22Rv1 (cell line): ENCODE measurements at regions not wholly inside any gene's neighbourhood (a gene's known extent, or its start where the extent isn't known, plus 50 kb on each side); places are given as distances from the start of the nearest gene placed in this dataset.

ENCODE experiments used
- ZFX ChIP-seq: fragments of 450-650 bp; IDR thresholded peaks from 2 replicates; pipeline ENCODE4 v1.6.1; 2017; ENCODE audit warnings: antibody characterized with exemption, borderline replicate concordance
- TF ChIP-seq, protein P1 (sequence below): fragments of 450-650 bp; IDR thresholded peaks from 2 replicates; pipeline ENCODE4 v1.5.1; 2017; ENCODE audit warnings: mild to moderate bottlenecking

DNA sequence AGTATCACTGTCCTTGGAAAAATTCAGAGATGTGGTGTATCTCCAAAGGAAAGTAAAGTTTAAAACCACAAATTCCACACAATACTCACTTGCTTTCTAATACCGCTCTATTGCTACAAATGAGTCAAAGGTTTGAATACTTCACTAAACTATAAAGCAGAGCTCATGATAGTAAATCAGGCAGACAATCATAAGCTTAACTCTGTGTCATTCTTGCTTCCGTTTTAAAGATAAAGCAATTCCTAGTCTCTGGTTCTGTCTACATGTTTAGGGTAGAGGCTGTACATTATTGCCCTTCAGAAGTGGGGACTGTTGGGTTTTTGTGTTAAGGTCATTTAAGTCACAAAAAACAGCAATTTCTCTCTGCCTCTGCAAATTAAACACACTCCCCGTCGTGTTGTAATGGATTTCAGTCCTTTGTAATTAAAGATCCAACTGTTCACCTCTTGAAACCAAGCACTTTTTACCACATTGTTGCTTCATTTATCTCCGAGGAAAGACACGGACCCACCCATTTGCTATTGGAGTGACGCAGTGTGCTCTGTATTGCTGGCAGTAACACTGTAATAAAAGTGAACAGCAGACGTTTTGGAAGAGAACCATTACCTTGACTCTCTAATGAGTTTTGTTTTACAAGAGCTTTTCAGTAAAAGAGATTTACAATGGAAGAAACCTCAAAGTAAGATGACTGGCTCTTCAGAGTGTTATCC lies 83.1 kb upstream of the CNTNAP4 start:
- TF ChIP-seq, protein P1, sequence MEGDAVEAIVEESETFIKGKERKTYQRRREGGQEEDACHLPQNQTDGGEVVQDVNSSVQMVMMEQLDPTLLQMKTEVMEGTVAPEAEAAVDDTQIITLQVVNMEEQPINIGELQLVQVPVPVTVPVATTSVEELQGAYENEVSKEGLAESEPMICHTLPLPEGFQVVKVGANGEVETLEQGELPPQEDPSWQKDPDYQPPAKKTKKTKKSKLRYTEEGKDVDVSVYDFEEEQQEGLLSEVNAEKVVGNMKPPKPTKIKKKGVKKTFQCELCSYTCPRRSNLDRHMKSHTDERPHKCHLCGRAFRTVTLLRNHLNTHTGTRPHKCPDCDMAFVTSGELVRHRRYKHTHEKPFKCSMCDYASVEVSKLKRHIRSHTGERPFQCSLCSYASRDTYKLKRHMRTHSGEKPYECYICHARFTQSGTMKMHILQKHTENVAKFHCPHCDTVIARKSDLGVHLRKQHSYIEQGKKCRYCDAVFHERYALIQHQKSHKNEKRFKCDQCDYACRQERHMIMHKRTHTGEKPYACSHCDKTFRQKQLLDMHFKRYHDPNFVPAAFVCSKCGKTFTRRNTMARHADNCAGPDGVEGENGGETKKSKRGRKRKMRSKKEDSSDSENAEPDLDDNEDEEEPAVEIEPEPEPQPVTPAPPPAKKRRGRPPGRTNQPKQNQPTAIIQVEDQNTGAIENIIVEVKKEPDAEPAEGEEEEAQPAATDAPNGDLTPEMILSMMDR, result no peak
- TF ChIP-seq ZFX, result no peak
